Endodermal cell (in vitro differentiated cells): ENCODE measurements at regions not wholly inside any gene's neighbourhood (a gene's known extent, or its start where the extent isn't known, plus 50 kb on each side); places are given as distances from the start of the nearest gene placed in this dataset.
A peak's percentile ranks its signal among the peaks of the same experiment; 100 is the strongest.
"Not testable (repeated sequence)": the region's sequence is repeated elsewhere in the genome, so short reads cannot be mapped to it uniquely, and the experiment has no call there.

Source experiments
- DNase-seq: peaks from one replicate; pipeline ENCODE4 v3.0.0-alpha.2; 2017
- H3K27ac ChIP-seq: 2 replicates; pipeline ENCODE4 v1.5.1; 2013; ENCODE audit warnings: mild to moderate bottlenecking, low read depth, low read length, moderate library complexity
- H3K27me3 ChIP-seq: 2 replicates; pipeline ENCODE4 v1.6.1; 2013; ENCODE audit warnings: mild to moderate bottlenecking, low read length, moderate library complexity; ENCODE audit not compliant: insufficient read depth, control insufficient read depth, poor library complexity, severe bottlenecking
- H3K36me3 ChIP-seq: 2 replicates; pipeline ENCODE4 v1.7.0; 2013; ENCODE audit warnings: mild to moderate bottlenecking, low read length, moderate library complexity; ENCODE audit not compliant: control insufficient read depth, insufficient read depth
- H3K4me1 ChIP-seq: one replicate; pipeline ENCODE4 v1.7.0; 2013; ENCODE audit warnings: low read length; ENCODE audit not compliant: control insufficient read depth, insufficient read depth
- H3K4me3 ChIP-seq: 2 replicates; pipeline ENCODE4 v1.5.1; 2013; ENCODE audit warnings: mild to moderate bottlenecking, low read length, moderate library complexity
- H3K9ac ChIP-seq: 2 replicates; pipeline ENCODE4 v1.6.1; 2013; ENCODE audit warnings: mild to moderate bottlenecking, low read length, moderate library complexity; ENCODE audit not compliant: poor library complexity, severe bottlenecking; ENCODE audit errors: extremely low read depth
- H3K9me3 ChIP-seq: 2 replicates; pipeline ENCODE4 v1.6.1; 2013; ENCODE audit warnings: mild to moderate bottlenecking, low read length, moderate library complexity; ENCODE audit not compliant: control insufficient read depth
- H3K27ac Mint-ChIP-seq: 2 replicates; pipeline ENCODE4 v1.8.0; 2020; ENCODE audit warnings: mixed read lengths
- H3K27me3 Mint-ChIP-seq: 2 replicates; pipeline ENCODE4 v1.8.0; 2021; ENCODE audit warnings: mild to moderate bottlenecking, mixed read lengths; ENCODE audit not compliant: insufficient read depth
- H3K36me3 Mint-ChIP-seq: 2 replicates; pipeline ENCODE4 v1.8.0; 2020; ENCODE audit warnings: low read depth, mixed read lengths
- H3K4me1 Mint-ChIP-seq: 2 replicates; pipeline ENCODE4 v1.8.0; 2020; ENCODE audit warnings: mixed read lengths
- H3K4me3 Mint-ChIP-seq: 2 replicates; pipeline ENCODE4 v1.8.0; 2020; ENCODE audit warnings: mild to moderate bottlenecking, moderate library complexity, mixed read lengths
- H3K9me3 Mint-ChIP-seq: 2 replicates; pipeline ENCODE4 v1.8.0; 2020; ENCODE audit warnings: mild to moderate bottlenecking, mixed read lengths
- CTCF ChIP-seq: fragments of 200-600 bp; sonication (generic); conservative IDR thresholded peaks from 2 replicates; pipeline ENCODE4 v1.5.0; 2021; ENCODE audit warnings: antibody characterized with exemption, mild to moderate bottlenecking
- WGBS, 2 experiments: methylation state at CpG; one replicate each; pipeline versions ENCODE4 v1.1.5 to v1.1.7; 2013; ENCODE audit warnings: missing lambda C conversion rate in 2 of 2, mixed read lengths in 1 of 2; ENCODE audit not compliant: insufficient coverage in 1 of 2, insufficient read length in 1 of 2; 5-methylcytosine and 5-hydroxymethylcytosine counted together

GRCh38 chr1:83373018-83373417, 625.9 kb downstream of the TTLL7 start:
- not testable (repeated sequence) for H3K36me3 Mint-ChIP-seq, H3K4me1 ChIP-seq, H3K27me3 Mint-ChIP-seq, H3K4me3 Mint-ChIP-seq, H3K27me3 ChIP-seq, H3K4me1 Mint-ChIP-seq, H3K36me3 ChIP-seq, H3K27ac Mint-ChIP-seq, H3K27ac ChIP-seq, H3K9me3 ChIP-seq, H3K9ac ChIP-seq, H3K4me3 ChIP-seq, DNase-seq
- peaks cover 15% of the 10 kb centered on the region for H3K9me3 Mint-ChIP-seq
- WGBS, 2 experiments, result 91% methylated on average over 1 of the region's 1 CpG; no CpG with 5 or more reads in 1 of the 2 experiments

GRCh38 chr1:83369853-83370252, 629.1 kb downstream of the TTLL7 start:
- H3K4me3 Mint-ChIP-seq, H3K27ac Mint-ChIP-seq, H3K36me3 ChIP-seq: not testable (repeated sequence)

GRCh38 chr1:83365320-83365719, 633.6 kb downstream of the TTLL7 start:
- 100% methylated on average over 2 of the region's 2 CpGs; no CpG with 5 or more reads in 1 of the 2 experiments for WGBS, 2 experiments
- not testable (repeated sequence) for H3K27ac Mint-ChIP-seq, H3K4me3 ChIP-seq, H3K4me1 ChIP-seq, DNase-seq, H3K36me3 Mint-ChIP-seq, H3K4me3 Mint-ChIP-seq, H3K27me3 Mint-ChIP-seq, H3K36me3 ChIP-seq, H3K27ac ChIP-seq, H3K4me1 Mint-ChIP-seq, H3K9ac ChIP-seq, H3K9me3 ChIP-seq, H3K27me3 ChIP-seq, H3K9me3 Mint-ChIP-seq

More at GRCh38 chr1:83369853-83370252, 629.1 kb downstream of the TTLL7 start:
- not testable (repeated sequence) for H3K9ac ChIP-seq, H3K27ac ChIP-seq, H3K27me3 Mint-ChIP-seq, H3K4me1 Mint-ChIP-seq, H3K4me3 ChIP-seq, H3K4me1 ChIP-seq, H3K27me3 ChIP-seq, H3K9me3 ChIP-seq, H3K36me3 Mint-ChIP-seq, DNase-seq
- peaks cover 15% of the 10 kb centered on the region for H3K9me3 Mint-ChIP-seq
- WGBS, 2 experiments, result 81 to 100% methylated on average over 2 to 3 of the region's 3 CpGs

GRCh38 chr1:83345375-83345774, 653.6 kb downstream of the TTLL7 start:
- not testable (repeated sequence) for DNase-seq, H3K27ac Mint-ChIP-seq, H3K9me3 Mint-ChIP-seq, H3K4me1 Mint-ChIP-seq, H3K9ac ChIP-seq, H3K27me3 ChIP-seq, H3K36me3 ChIP-seq, H3K9me3 ChIP-seq, H3K4me3 ChIP-seq, H3K4me1 ChIP-seq, H3K36me3 Mint-ChIP-seq, H3K27ac ChIP-seq, H3K27me3 Mint-ChIP-seq, H3K4me3 Mint-ChIP-seq
- 97% methylated on average over 3 of the region's 3 CpGs; no CpG with 5 or more reads in 1 of the 2 experiments for WGBS, 2 experiments

GRCh38 chr1:83343767-83344166, 655.2 kb downstream of the TTLL7 start:
- not testable (repeated sequence) for H3K36me3 Mint-ChIP-seq, H3K4me1 Mint-ChIP-seq, H3K27me3 Mint-ChIP-seq

GRCh38 chr1:83342995-83343394, 655.9 kb downstream of the TTLL7 start:
- DNase-seq, H3K4me1 ChIP-seq, H3K27me3 Mint-ChIP-seq, H3K4me3 ChIP-seq, H3K9ac ChIP-seq, H3K4me1 Mint-ChIP-seq, H3K36me3 Mint-ChIP-seq, H3K27ac Mint-ChIP-seq, H3K36me3 ChIP-seq, H3K27me3 ChIP-seq, H3K9me3 ChIP-seq, H3K4me3 Mint-ChIP-seq, H3K27ac ChIP-seq, H3K9me3 Mint-ChIP-seq: not testable (repeated sequence)

More at GRCh38 chr1:83343767-83344166, 655.2 kb downstream of the TTLL7 start:
- not testable (repeated sequence) for H3K9me3 Mint-ChIP-seq, DNase-seq, H3K9me3 ChIP-seq, H3K9ac ChIP-seq, H3K36me3 ChIP-seq, H3K27me3 ChIP-seq, H3K4me3 ChIP-seq, H3K27ac ChIP-seq, H3K27ac Mint-ChIP-seq, H3K4me1 ChIP-seq, H3K4me3 Mint-ChIP-seq
- 100% methylated on average over 1 of the region's 6 CpGs; no CpG with 5 or more reads in 1 of the 2 experiments for WGBS, 2 experiments
- TF ChIP-seq CTCF, result peak; percentile 43

GRCh38 chr1:83332308-83332707, 666.6 kb downstream of the TTLL7 start:
- WGBS, 2 experiments, result no CpG with 5 or more reads among the region's 1 CpG
- H3K27ac Mint-ChIP-seq, DNase-seq, H3K27me3 ChIP-seq, H3K9me3 ChIP-seq, H3K4me1 ChIP-seq, H3K27ac ChIP-seq, H3K4me3 Mint-ChIP-seq, H3K4me3 ChIP-seq, H3K36me3 Mint-ChIP-seq, H3K36me3 ChIP-seq, H3K9me3 Mint-ChIP-seq, H3K27me3 Mint-ChIP-seq, H3K9ac ChIP-seq: not testable (repeated sequence)
- peaks cover 10% of the 10 kb centered on the region for H3K4me1 Mint-ChIP-seq
